Caco-2 (cell line): ENCODE measurements at regions not wholly inside any gene's neighbourhood (a gene's known extent, or its start where the extent isn't known, plus 50 kb on each side); places are given as distances from the start of the nearest gene placed in this dataset.

Source experiments
- BruUV-seq: library from RNA; stranded (reverse); fragments of 400-500 nt; replicated peaks from 2 replicates; lab custom pipeline; 2021; lab: Mats Ljungman, UMichigan
- CTCF ChIA-PET: fragments of 300-600 bp; sonication (Branson Sonifier 250); formaldehyde crosslinking; loops from one replicate; lab custom pipeline; 2022; ENCODE audit warnings: antibody characterized with exemption; lab: Charles Lee
- POLR2A ChIA-PET: fragments of 300-600 bp; sonication (Branson Sonifier 250); formaldehyde crosslinking; loops from one replicate; lab custom pipeline; 2022; ENCODE audit warnings: antibody characterized with exemption; lab: Charles Lee
- DNase-seq, 2 experiments: peaks; one replicate each; pipeline versions ENCODE4 v3.0.0 to v3.0.0-alpha.2; 2020 to 2022
- H3K27me3 ChIP-seq: replicated peaks from 2 replicates; pipeline ENCODE4 v1.6.0; 2011; ENCODE audit warnings: low read length; ENCODE audit not compliant: control insufficient read depth, insufficient read depth
- H3K36me3 ChIP-seq: 2 replicates; pipeline ENCODE4 v1.5.1; 2011; ENCODE audit warnings: low read length; ENCODE audit not compliant: control insufficient read depth, insufficient read depth
- H3K4me1 ChIP-seq: fragments of 250-450 bp; sonication (Bioruptor Pico); 2 replicates; pipeline ENCODE4 v1.5.1; 2020; ENCODE audit warnings: mild to moderate bottlenecking
- H3K4me3 ChIP-seq: 2 replicates; pipeline ENCODE4 v1.5.1; 2011; ENCODE audit warnings: low read depth, mild to moderate bottlenecking, control low read depth, low read length
- H3K9me3 ChIP-seq: fragments of 250-450 bp; sonication (Bioruptor Pico); 2 replicates; pipeline ENCODE4 v1.5.1; 2020; ENCODE audit warnings: mild to moderate bottlenecking, moderate library complexity
- H3K27ac Mint-ChIP-seq: one replicate; pipeline ENCODE4 v1.8.0; 2022; ENCODE audit warnings: mixed read lengths; ENCODE audit not compliant: unreplicated experiment
- H3K27me3 Mint-ChIP-seq: one replicate; pipeline ENCODE4 v1.8.0; 2022; ENCODE audit warnings: mixed read lengths; ENCODE audit not compliant: insufficient read depth, unreplicated experiment
- H3K36me3 Mint-ChIP-seq: one replicate; pipeline ENCODE4 v1.8.0; 2022; ENCODE audit warnings: mild to moderate bottlenecking, mixed read lengths; ENCODE audit not compliant: insufficient read depth, unreplicated experiment
- H3K4me1 Mint-ChIP-seq: one replicate; pipeline ENCODE4 v1.8.0; 2022; ENCODE audit warnings: low read depth, mixed read lengths; ENCODE audit not compliant: unreplicated experiment
- H3K4me3 Mint-ChIP-seq: one replicate; pipeline ENCODE4 v1.8.0; 2022; ENCODE audit warnings: mild to moderate bottlenecking, moderate library complexity, mixed read lengths; ENCODE audit not compliant: unreplicated experiment
- H3K9me3 Mint-ChIP-seq: one replicate; pipeline ENCODE4 v1.8.0; 2022; ENCODE audit warnings: mixed read lengths; ENCODE audit not compliant: unreplicated experiment
- intact Hi-C: fragments of 100-400 bp; cut with micrococcal nuclease; formaldehyde crosslinking; loops from one replicate; pipeline ENCODE4 v1.10.0; 2022; ENCODE audit not compliant: unreplicated experiment
- TF ChIP-seq, protein P1 (sequence below), 2 experiments: fragments of 200-600 bp in 1 of 2; IDR thresholded peaks; 1 replicate in 1 of 2; 2 replicates in 1 of 2; pipeline versions ENCODE4 v1.5.1 to v1.8.0; 2011 to 2022; ENCODE audit warnings: antibody characterized with exemption in 1 of 2, control low read depth in 1 of 2, inconsistent platforms in 1 of 2, low read depth in 1 of 2, low read length in 1 of 2, mild to moderate bottlenecking in 1 of 2, moderate library complexity in 1 of 2; ENCODE audit not compliant: insufficient read depth in 1 of 2, severe bottlenecking in 1 of 2, unreplicated experiment in 1 of 2

GRCh38 chr1:60173729-60174505 is 100.3 kb upstream of the C1orf87 start:
- H3K27ac Mint-ChIP-seq = no peak overlapping the region
- H3K4me3 Mint-ChIP-seq = no peak overlapping the region
- ChIA-PET CTCF (no interaction called here), POLR2A (no interaction called here)
- H3K4me1 Mint-ChIP-seq = no peaks in the 10 kb centered on the region
- Histone ChIP-seq H3K27me3 (no peaks in the 10 kb centered on the region), H3K4me1 (no peaks in the 10 kb centered on the region), H3K9me3 (no peaks in the 10 kb centered on the region), H3K4me3 (no peak overlapping the region), H3K36me3 (no peaks in the 10 kb centered on the region)
- BruUV-seq = no TSS peak
- no peak for DNase-seq
- no peaks in the 10 kb centered on the region for H3K9me3 Mint-ChIP-seq
- TF ChIP-seq, protein P1, sequence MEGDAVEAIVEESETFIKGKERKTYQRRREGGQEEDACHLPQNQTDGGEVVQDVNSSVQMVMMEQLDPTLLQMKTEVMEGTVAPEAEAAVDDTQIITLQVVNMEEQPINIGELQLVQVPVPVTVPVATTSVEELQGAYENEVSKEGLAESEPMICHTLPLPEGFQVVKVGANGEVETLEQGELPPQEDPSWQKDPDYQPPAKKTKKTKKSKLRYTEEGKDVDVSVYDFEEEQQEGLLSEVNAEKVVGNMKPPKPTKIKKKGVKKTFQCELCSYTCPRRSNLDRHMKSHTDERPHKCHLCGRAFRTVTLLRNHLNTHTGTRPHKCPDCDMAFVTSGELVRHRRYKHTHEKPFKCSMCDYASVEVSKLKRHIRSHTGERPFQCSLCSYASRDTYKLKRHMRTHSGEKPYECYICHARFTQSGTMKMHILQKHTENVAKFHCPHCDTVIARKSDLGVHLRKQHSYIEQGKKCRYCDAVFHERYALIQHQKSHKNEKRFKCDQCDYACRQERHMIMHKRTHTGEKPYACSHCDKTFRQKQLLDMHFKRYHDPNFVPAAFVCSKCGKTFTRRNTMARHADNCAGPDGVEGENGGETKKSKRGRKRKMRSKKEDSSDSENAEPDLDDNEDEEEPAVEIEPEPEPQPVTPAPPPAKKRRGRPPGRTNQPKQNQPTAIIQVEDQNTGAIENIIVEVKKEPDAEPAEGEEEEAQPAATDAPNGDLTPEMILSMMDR (IDR thresholded peaks at IDR 0.05; ENCODE audit: insufficient read depth in 1 of 2, low read depth in 1 of 2, low read length in 1 of 2, severe bottlenecking in 1 of 2, unreplicated experiment in 1 of 2) = no peak
- intact Hi-C loops = no loop called here
- no peaks in the 10 kb centered on the region for H3K36me3 Mint-ChIP-seq
- H3K27me3 Mint-ChIP-seq = no peaks in the 10 kb centered on the region

DNA sequence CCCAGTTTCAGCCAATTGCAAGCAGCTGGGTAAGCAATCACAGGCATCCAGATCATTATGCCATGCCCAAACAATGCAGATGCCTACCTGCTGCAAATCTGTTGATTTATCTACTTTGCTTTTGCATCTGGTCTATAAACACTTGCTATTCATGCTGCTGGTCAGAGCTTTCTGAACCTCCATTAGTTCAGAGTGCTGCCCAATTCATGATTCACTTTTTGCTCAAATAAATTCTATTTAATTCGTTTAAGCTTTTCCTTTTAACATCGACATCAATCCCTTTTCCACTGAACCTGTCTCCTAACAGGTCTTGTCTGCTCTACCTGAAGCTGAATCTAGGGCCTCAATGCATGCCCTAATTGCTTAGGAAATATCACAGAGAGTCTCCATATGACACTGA is 99.4 kb upstream of the C1orf87 start:
- DNase-seq = no peak
- Histone ChIP-seq H3K4me3 (no peak overlapping the region), H3K9me3 (no peaks in the 10 kb centered on the region), H3K4me1 (no peaks in the 10 kb centered on the region), H3K27me3 (no peaks in the 10 kb centered on the region), H3K36me3 (no peaks in the 10 kb centered on the region)
- Mint-ChIP-seq H3K27me3 (no peaks in the 10 kb centered on the region), H3K36me3 (no peaks in the 10 kb centered on the region), H3K9me3 (no peaks in the 10 kb centered on the region), H3K4me3 (no peak overlapping the region), H3K27ac (no peak overlapping the region), H3K4me1 (no peaks in the 10 kb centered on the region)
- intact Hi-C loops = no loop called here
- BruUV-seq = no TSS peak
- ChIA-PET POLR2A (no interaction called here), CTCF (no interaction called here)
- TF ChIP-seq, protein P1 (IDR thresholded peaks at IDR 0.05; ENCODE audit: insufficient read depth in 1 of 2, low read depth in 1 of 2, low read length in 1 of 2, severe bottlenecking in 1 of 2, unreplicated experiment in 1 of 2) = no peak

DNA sequence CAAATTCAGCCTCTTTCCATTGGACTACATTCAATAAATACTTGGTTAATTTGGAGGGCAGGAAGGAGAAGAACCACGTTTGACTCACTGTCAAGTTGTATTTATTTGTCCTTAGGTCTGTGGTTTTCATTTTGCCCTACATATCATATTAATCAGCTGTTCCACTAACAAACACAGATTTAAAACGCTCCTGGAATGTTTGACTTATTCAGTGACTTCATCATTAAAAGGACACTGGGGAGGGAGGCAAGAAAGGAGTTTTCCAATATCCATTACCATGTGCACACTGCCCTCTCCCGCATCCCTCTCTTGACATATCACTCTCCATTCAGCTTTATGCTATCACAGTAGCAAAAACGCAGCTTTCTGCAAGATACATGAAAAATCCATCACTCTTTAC is 98.2 kb upstream of the C1orf87 start:
- POLR2A ChIA-PET = no interaction called here
- no TSS peak for BruUV-seq
- DNase-seq = no peak

More for the DNA sequence above, 98.2 kb upstream of the C1orf87 start:
- TF ChIP-seq, protein P1 (IDR thresholded peaks at IDR 0.05; ENCODE audit: insufficient read depth in 1 of 2, low read depth in 1 of 2, low read length in 1 of 2, severe bottlenecking in 1 of 2, unreplicated experiment in 1 of 2) = no peak
- Histone ChIP-seq H3K27me3 (no peaks in the 10 kb centered on the region), H3K4me3 (no peak overlapping the region), H3K36me3 (no peaks in the 10 kb centered on the region), H3K4me1 (no peaks in the 10 kb centered on the region), H3K9me3 (no peaks in the 10 kb centered on the region)
- intact Hi-C loops = no loop called here
- H3K36me3 Mint-ChIP-seq = no peaks in the 10 kb centered on the region
- CTCF ChIA-PET = no interaction called here
- H3K27me3 Mint-ChIP-seq = peaks cover 6% of the 10 kb centered on the region
- no peaks in the 10 kb centered on the region for H3K4me1 Mint-ChIP-seq
- no peaks in the 10 kb centered on the region for H3K9me3 Mint-ChIP-seq
- H3K27ac Mint-ChIP-seq = no peak overlapping the region
- no peak overlapping the region for H3K4me3 Mint-ChIP-seq
